Activated CD4-positive, alpha-beta T cell treated with anti-CD3 and anti-CD28 coated beads, Interleukin-2, amount 50 U/mL, for 24 hours (primary cell): ENCODE measurements at regions not wholly inside any gene's neighbourhood (a gene's known extent, or its start where the extent isn't known, plus 50 kb on each side); places are given as distances from the start of the nearest gene placed in this dataset.

Experiments
- DNase-seq, 2 donors: peaks; one replicate each; pipeline ENCODE4 v3.0.0-alpha.2; 2020; ENCODE audit warnings: low read depth in 1 of 2, low spot score in 1 of 2

DNA sequence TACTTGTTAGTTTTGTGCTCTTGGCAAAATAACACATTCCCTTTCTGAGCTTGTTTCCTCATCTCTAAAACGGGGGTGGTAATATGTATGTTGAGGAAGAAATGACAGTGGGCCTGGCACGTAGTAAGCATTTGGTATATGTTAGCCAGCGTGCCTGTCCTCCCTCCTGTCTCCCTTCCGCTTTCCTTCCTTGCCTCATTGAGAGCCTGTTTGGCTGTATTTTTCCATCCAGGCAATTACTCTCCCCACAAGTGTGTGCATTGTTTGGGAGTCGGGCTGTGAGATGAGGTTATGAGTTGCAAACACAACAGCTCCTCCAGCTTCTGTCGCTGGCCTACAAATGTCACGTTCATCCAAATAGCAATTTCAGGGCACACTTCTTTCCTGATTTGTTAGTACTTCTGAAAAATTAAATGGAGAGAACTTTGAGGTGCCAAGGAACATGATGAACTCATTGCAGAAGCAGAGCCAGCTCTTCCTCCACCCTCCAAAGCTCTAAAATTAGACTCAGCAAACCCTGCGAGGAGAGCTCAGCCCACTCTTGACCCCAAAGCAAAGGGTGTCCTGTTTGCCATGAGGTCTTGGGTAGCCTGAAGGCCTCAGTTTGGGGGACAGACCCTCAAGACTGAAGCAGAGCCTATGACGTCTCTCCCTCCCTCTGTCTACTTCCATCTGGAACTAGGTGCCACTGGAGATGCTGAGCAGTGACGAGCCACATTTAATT, 50.7 kb upstream of the TOX2 start:
- DNase-seq: no peak

DNA sequence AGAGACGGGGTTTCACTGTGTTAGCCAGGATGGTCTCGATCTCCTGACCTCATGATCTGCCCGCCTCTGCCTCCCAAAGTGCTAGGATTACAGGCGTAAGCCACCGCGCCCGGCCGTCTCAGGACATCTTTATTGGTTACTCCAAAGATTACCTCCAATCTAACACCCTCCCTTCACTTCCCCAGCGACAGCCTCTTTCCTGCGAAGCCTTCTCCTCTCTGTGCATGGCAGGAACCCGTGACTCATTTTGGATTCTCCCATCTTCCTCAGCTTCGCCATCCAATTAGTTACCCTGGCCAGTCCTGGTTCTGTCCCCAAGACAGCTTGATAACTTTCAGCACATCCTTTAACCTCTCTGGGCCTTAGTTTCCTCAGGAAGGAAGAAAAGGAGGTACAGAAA, 51.3 kb upstream of the TOX2 start:
- no peak for DNase-seq

DNA sequence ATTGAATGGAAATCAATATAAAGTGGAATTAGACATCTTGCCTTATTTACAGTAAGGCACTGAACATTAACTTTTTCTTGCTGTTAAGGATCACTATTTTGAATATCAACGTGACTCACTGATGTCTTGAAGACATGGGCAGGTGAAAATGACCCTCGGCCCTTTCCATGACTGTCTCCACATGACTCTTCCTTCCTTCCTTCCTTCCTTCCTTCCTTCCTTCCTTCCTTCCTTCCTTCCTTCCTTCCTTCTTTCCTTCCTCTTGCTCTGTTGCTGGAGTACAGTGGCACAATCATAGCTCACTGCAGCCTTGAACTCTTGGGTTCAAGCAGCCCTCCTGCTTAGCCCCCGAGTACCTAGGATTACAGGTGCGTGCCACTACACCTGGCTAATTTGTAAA, 52.2 kb upstream of the TOX2 start:
- no peak for DNase-seq

DNA sequence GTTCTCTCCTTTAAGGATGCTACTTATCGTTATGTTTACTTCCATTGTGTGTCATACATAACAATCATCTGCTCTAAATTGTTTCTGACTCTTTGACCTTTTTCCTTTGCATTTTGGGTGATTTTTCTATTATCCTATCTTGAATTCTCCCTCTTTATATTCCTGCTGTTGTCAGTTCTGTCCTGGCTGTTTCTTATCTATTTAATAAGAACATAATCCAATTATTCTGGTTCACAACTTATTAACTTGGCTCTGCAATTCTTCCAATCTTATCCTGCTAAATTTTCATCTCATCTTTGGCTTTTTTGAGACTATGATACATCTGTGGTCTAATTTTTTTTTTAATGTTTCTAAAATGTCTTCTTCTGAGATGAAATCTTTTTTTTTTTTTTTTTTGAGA, 54.7 kb upstream of the TOX2 start:
- no peak for DNase-seq

DNA sequence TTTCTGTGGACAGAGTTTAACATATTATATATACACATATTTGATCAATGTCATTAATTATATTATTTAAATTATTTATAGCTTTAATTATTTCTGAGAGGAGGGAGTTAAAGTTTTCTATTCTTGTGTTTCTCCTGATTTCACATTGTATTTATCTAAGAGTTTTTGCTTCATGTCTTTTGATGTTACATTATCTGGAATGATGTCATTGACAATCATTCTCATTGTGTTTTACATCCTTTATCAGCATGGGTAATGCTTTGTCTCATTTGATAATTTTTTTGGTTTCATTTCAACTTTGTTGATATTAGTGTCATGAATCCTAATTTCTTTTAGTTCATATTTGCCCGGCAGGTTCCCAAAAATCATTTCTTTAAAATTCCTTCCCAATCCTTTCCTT, 56.7 kb upstream of the TOX2 start:
- no peak for DNase-seq

DNA sequence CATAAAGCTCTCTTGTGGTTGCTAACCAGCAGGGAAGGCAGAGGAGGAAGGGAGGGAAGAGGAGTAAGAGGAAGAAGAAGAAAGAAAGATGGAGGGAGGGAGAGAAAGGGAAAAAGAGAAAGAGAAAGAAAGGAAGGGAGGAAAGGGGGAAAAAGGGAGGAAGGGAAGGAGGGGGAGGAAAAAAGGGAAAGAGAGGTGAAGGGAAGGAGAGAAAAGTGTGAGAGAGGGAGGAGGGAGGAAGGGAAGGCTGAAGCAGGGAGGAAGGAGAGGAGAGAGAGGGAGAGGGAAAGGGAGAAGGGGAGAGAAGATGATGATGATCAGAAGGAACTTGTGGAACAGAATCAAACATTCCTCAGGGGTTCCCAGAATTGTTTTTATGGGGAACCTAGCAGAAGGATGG, 57.5 kb upstream of the TOX2 start:
- DNase-seq: no peak

DNA sequence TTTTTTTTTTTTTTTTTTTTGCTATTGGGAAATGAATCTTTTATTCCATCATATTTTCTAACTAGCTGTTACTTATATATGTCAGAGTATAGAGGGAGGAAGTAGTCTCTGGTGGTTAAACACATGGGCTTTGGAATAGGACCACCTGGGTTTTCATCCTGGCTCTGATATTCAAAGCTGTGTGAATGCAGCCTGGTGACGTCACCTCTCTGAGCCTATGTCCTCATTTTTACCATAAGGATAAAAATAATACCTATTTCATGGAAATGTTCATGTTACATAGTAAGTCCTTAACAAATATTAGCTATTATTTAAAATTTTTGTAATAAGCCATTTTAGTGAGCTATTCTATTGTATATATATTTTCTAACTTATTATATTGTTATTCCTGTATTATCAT, 58.8 kb upstream of the TOX2 start:
- no peak for DNase-seq

DNA sequence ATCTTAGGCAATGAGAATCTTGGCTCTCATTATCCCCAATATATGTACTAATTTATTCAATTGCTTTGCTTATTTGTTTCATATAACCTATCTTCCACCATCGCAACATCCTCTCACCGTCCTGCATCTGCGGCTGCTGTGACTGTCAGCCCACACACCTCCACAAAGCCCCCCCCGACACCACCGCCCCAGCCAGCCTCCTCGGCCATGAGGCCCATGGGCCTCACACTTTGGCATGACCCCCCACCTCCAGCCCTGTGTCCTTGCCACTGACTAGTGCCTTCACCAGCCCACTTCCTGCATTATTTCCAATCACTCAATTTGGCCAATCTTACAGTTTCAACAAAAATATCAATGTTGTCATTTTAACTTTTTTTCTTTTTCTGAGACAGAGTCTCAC, 60.7 kb upstream of the TOX2 start:
- DNase-seq: no peak

DNA sequence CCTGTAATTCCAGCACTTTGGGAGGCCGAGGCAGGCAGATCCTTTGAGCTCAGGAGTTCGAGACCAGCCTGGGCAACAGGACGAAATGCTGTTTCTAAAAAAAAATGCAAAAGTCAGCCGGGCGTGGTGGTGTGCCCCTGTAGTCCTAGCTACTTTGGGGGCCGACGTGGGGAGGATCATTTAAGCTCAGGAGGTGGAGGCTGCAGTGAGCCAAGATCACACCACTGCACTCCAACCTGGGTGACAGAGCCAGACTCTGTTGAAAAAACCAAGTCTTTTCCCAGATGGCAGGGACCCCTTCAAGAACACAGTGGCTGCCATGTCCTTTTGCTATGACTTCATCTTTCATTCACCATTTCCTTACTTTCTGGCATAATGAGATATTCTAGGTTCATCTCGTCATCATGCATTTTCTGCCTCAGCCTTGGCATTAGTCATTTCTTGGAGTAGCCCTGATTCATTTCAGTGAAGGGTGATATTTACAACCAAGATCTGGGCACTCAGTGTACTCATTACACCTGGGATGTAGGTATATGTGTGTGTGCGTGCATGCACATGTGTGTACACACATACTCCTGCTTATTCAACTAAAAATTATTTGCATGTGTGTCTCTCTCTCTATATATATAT, 61.4 kb upstream of the TOX2 start:
- DNase-seq: no peak

DNA sequence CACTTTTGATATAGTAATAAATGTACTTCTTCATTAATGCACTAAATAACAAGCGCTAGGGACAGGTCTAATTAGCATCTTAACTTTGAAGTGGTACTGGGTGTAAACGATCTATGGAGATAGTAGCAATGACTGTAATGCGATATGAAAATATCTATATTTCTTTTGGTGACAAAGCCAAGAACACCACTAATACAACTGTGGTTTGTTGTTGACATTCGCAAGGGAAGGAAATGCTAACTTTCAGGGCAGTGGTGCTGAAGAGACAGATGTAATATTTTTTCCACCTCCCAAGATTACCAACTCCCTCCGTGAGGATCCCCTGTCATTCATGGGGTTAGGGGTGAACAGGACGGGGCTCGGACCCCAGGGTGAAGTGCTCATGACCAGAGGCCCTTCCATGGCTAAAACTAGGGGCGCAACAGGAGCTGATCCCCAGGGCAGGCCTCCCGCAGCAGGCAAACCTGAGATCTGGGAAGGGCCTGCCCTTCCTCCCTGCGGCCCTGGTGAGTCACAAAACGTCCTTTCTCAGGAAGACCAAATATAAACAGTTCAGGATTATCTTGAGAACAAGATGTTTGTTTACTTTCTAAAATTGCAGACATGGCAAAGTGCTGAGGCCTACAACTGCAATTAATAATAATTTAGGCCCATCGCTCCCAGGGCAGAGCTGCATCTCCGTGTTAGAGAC, 65.0 kb upstream of the TOX2 start:
- no peak for DNase-seq

DNA sequence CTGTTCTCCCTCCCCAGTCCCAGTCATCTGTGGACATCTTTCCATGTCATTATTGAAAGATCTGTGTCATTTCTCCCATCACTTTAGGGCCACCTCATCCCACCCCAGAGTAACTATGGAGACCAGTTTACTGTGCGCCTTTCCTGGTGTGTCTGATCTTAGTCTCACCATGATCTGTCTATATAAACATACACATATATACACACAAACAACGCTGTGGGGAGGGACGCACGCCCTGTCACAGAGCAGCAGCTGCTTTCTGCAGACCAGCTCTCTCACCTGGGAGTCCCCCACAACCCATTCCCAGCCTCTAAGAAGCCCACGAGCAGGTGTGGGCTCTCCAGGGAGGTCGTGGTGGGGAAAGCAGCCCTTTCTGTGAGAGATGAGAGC, 68.1 kb upstream of the TOX2 start:
- DNase-seq: no peak

DNA sequence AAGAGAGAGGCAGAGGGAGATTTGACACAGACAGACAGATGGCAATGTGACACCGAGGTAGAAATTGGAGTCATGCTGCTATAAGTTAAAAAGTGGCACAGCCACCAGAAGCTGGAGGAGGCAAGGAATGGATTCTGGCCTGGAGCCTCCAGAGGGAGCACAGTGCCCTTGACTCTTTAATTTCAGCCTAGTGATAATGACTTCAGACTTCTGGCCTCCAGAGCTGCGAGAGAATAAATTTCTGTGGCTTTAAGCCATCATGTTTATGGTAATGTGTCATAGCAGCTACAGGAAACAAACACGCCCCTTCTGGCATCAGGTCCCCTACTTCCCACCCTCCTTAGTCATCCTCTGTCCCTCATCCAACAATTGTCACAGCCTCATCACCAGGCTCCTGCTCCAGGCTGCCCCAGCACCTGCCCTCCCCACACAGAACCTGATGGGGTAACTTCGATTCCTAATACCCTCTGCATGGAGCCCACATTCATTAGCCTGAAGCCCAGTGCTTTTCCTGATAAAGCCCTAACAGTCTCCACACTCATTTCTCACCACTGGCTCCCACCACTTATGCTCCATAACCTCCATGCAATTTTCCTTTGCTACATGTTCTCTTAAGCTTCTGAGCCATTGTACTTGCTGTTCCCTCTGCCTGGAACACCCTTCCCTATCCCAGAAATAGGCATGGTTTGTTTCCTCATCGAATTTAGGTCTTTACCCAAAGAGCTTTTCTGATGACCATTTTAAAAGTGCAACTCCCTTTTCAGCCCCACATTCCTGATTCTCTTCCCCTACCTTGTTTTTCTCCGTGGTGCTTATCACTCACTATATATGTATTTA, 69.7 kb upstream of the TOX2 start:
- no peak for DNase-seq

DNA sequence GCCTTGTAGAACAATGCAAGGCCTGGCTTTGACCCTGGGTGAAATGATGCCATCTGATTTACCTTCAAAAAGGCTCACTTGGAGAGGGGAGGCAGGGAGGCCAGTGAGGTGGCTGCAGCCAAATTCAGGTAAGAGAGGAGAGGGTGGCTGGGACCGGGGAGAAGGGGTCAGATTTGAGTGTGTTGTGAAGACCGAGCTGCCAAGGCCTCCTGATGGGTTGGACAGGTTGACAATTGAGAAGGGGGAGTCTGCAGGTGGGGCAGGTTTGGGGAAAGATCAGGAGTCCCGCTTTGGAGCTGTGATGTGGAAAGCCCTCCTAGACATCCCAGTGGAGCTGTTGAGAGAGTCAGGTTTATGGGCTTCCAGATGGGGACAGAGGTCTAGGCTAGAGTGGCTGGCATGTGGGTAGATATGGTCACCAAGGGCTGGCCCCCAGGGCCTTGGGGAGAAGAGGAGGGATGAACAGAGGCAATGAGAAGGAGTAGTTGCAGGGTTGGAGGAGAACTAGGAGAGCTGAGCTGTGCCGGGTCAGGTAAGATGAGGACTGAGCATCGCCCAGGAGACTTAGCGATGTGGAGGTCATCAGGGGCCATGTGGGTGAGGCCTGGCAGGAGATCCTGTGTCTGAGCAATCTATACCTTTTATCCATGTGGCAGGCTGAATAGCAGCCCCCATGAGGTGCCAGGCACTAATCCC, 70.5 kb upstream of the TOX2 start:
- no peak for DNase-seq

DNA sequence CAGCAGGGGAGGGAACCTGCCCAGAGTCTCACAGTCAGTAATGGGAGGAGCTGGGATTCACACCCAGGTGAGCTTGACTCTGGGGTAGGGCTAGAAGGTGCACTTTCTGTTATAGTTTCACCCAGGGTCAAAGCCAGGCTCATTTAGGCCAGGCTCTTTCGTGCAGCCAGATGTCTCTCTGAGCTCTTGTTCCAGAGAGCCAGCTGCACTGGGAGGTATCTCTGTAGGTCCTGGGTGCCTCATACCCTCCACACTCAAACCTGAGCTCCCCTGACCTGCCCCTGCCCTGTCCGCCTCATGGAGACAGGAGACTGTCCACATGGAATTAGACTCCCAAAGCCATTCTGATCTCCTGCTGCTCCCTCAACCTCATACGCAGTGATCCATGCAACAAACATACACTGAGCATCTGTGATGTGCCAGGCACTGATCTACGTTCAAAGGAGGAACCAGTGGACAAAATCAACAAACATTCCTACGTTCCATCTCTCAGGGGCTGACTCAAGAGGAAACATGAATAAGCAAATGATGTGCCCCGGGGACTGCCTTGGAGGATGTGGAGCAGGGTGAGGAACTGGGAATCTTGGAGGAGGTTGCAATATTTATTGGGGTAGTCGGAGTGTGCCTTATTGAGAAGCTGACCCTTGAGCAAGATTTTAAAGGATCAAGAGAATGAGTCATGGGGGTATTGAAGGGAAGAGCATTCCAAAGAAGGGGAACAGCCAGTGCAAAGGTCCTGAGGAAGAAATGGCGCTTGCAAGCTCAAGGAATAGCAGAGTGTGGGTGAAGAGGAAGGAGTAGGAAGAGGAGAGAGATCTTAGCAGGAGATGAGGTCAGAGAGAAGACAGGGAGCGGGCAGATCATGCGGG, 71.3 kb upstream of the TOX2 start:
- DNase-seq: no peak

DNA sequence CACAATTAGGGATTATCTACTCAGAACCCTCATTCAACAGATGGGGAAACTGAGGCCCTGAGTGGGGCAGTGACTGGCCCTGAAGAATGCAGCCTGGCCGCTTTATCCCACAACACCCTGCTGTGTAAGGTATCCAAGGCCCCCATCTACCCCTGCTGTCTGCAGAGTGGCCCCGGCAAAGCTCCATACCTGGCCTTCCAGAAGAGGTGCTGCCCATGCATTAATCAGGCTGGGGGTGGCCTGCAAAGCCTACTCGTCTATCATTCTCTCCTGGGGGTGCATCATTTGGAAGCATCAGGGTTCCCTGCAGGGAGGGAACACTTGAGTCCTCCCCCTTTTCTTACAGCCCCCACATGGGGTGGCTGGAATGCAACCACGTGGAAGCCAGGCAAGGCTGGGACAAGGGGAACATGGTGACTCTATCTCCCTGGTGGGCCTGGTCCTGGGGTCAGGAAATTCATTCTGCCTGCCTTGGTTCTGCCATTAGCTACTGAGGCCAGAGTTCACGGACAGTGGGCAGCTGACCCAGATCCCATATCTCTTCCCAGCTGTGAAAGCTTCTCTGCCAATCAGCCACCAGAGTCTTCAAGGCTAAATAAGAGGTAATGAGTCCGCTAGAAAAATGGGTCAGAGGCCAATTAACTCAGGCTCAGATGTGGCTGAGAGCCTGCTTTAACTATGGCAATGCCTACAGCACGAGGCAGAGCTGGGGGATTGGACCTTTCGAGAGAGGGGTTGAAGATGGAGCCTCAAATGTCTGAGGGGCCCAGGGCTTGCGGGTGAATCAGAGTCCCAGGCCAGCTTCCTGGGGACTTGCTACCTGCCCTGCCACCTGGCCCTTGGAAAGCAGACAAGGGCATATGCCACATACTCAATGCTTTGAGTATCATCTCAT, 72.3 kb upstream of the TOX2 start:
- no peak for DNase-seq

DNA sequence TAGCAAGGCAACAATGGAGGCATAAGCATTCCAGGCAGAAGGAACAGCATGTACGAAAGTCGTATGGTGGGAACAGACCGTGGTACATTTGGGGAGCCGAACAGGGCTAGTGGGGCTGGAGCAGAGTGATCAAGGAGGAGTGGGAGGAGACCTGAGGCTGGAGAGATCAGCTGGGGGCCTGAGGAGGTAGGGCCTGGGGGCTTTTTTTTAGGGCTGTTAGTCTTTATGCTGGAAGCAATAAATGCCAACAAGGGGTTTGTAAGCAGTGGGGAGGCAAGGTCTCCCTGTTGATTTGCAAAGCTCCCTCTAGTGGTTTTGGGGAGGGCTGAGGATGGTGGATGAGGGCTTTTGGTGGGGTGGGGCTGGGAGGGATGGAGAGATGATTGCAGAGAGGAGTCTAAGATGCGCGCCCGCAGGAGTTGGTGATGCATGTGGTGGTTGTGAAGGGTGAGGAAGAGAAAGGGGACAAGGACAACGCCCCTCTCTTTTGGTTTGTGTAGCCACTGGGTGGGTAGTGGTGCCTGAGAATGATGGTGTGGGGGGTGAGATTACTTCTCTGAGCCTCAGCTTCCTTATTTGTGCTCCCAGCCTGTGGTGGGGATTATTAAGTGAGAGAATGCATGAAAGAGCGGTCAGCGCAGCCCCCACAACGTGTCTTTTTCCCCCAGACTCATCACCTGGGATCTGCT, 74.1 kb upstream of the TOX2 start:
- peak in 1 of 2 donors; percentile 27 for DNase-seq

DNA sequence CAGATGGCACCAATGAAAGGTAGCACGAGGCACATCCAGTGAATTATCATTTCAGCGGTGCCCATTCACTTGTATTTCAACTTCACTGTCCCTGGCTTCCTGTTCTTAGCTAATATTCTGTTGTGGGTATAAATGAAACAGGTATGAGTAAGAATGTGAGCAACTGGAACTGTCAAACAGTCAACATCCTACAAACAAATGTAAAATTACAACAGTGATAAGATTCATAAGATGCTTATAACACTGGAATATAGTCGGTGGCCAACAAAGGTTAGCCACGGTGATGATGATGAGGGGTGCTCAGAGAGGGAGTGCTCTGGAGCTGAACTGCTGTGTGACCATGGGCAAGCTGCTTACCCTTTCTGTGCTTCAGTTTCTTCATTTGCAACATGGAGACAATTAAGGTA, 74.9 kb upstream of the TOX2 start:
- DNase-seq: no peak

DNA sequence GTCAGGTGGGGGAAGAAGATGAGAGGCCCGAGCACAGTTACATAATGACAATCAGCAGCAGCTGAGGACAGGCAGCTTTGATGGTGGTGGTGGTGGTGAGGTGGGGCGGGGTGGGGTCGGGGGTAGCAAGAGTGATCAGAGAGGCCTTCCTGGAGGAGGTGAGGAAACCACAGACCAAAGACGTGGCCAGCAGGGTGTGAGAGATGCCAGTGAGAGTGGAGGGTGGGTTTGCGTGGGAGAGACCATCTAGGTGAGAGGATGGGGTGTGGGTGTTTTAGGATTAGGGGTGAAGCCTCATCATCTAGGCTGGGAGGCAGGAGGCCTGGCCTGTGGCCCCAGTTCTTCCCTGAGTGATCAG, 76.0 kb upstream of the TOX2 start:
- no peak for DNase-seq
